Activated CD4-positive, alpha-beta memory T cell treated with anti-CD3 and anti-CD28 coated beads for 36 hours (primary cell): ENCODE measurements at regions not wholly inside any gene's neighbourhood (a gene's known extent, or its start where the extent isn't known, plus 50 kb on each side); places are given as distances from the start of the nearest gene placed in this dataset.

Source experiments
- CTCF ChIA-PET: fragments of 350-600 bp; sonication (Branson Sonifier 250); formaldehyde crosslinking; loops from one replicate; lab custom pipeline; 2021; ENCODE audit warnings: antibody characterized with exemption, inconsistent platforms; lab: Charles Lee
- POLR2A ChIA-PET: fragments of 350-600 bp; sonication (Branson Sonifier 250); formaldehyde crosslinking; loops from one replicate; lab custom pipeline; 2021; ENCODE audit warnings: antibody characterized with exemption; lab: Charles Lee
- DNase-seq: peaks from one replicate; pipeline ENCODE4 v3.0.0-alpha.2; 2020
- H3K27ac Mint-ChIP-seq: one replicate; pipeline ENCODE4 v1.8.0; 2021; ENCODE audit warnings: mixed read lengths
- H3K27me3 Mint-ChIP-seq: one replicate; pipeline ENCODE4 v1.8.0; 2021; ENCODE audit warnings: mixed read lengths
- H3K36me3 Mint-ChIP-seq: one replicate; pipeline ENCODE4 v1.8.0; 2021; ENCODE audit warnings: mixed read lengths
- H3K4me1 Mint-ChIP-seq: one replicate; pipeline ENCODE4 v1.8.0; 2021; ENCODE audit warnings: low read depth, mixed read lengths
- H3K4me3 Mint-ChIP-seq: one replicate; pipeline ENCODE4 v1.8.0; 2021; ENCODE audit warnings: mild to moderate bottlenecking, mixed read lengths
- H3K9me3 Mint-ChIP-seq: one replicate; pipeline ENCODE4 v1.8.0; 2021; ENCODE audit warnings: mixed read lengths
- intact Hi-C: fragments of 100-400 bp; cut with micrococcal nuclease; formaldehyde crosslinking; loops from one replicate; pipeline ENCODE4 v1.15.1; 2023

GRCh38 chr7:63927261-63927660 is 71.4 kb upstream of the ZNF722 start:
- H3K4me3 Mint-ChIP-seq: peak overlapping the region; percentile 89
- H3K4me1 Mint-ChIP-seq: peaks cover 6% of the 10 kb centered on the region
- peak overlapping the region; percentile 93 for H3K27ac Mint-ChIP-seq
- no peak for DNase-seq
- ChIA-PET CTCF (interaction anchor here (1.5 kb wide), 1 partner anchor 27 kb away, joined by 4 read pairs; no protein-coding TSS in a partner anchor), POLR2A (no interaction called here)
- intact Hi-C loops: loop anchor here (2.0 to 5.0 kb wide), 2 partner anchors 635 to 1112 kb away; partner anchors contain the start of gene ZNF680
- H3K36me3 Mint-ChIP-seq: no peaks in the 10 kb centered on the region
- H3K27me3 Mint-ChIP-seq: no peaks in the 10 kb centered on the region
- peaks cover 16% of the 10 kb centered on the region for H3K9me3 Mint-ChIP-seq

- Mint-ChIP-seq H3K36me3 (no peaks in the 10 kb centered on the region), H3K27ac (no peak overlapping the region), H3K4me3 (no peak overlapping the region), H3K9me3 (peaks cover 5% of the 10 kb centered on the region), H3K4me1 (no peaks in the 10 kb centered on the region), H3K27me3 (no peaks in the 10 kb centered on the region)
- ChIA-PET POLR2A (no interaction called here), CTCF (no interaction called here)
- intact Hi-C loops: no loop called here
- no peak for DNase-seq
Observed at GRCh38 chr7:63931057-63931600, 67.5 kb upstream of the ZNF722 start.

- H3K9me3 Mint-ChIP-seq: peaks cover 5% of the 10 kb centered on the region
- no peak overlapping the region for H3K4me3 Mint-ChIP-seq
- H3K27ac Mint-ChIP-seq: no peak overlapping the region
- no peaks in the 10 kb centered on the region for H3K36me3 Mint-ChIP-seq
- no peaks in the 10 kb centered on the region for H3K27me3 Mint-ChIP-seq
- DNase-seq: no peak
- intact Hi-C loops: no loop called here
- H3K4me1 Mint-ChIP-seq: no peaks in the 10 kb centered on the region
- ChIA-PET CTCF (no interaction called here), POLR2A (no interaction called here)
Observed at GRCh38 chr7:63931985-63932577, 66.6 kb upstream of the ZNF722 start.
